Endothelial cell (in vitro differentiated cells): ENCODE measurements at regions not wholly inside any gene's neighbourhood (a gene's known extent, or its start where the extent isn't known, plus 50 kb on each side); places are given as distances from the start of the nearest gene placed in this dataset.

Experiments
- DNase-seq: peaks from one replicate; pipeline ENCODE4 v3.0.0; 2021; ENCODE audit warnings: low spot score
- H3K27ac Mint-ChIP-seq: one replicate; pipeline ENCODE4 v1.8.0; 2021; ENCODE audit warnings: mixed read lengths, inconsistent platforms; ENCODE audit not compliant: unreplicated experiment
- H3K27me3 Mint-ChIP-seq: one replicate; pipeline ENCODE4 v1.8.0; 2021; ENCODE audit warnings: mild to moderate bottlenecking, moderate library complexity, mixed read lengths, inconsistent platforms; ENCODE audit not compliant: unreplicated experiment
- H3K36me3 Mint-ChIP-seq: one replicate; pipeline ENCODE4 v1.8.0; 2021; ENCODE audit warnings: mild to moderate bottlenecking, low read depth, mixed read lengths, inconsistent platforms; ENCODE audit not compliant: unreplicated experiment
- H3K4me1 Mint-ChIP-seq: one replicate; pipeline ENCODE4 v1.8.0; 2021; ENCODE audit warnings: mild to moderate bottlenecking, mixed read lengths, inconsistent platforms; ENCODE audit not compliant: unreplicated experiment
- H3K4me3 Mint-ChIP-seq: one replicate; pipeline ENCODE4 v1.8.0; 2021; ENCODE audit warnings: mild to moderate bottlenecking, mixed read lengths, inconsistent platforms; ENCODE audit not compliant: unreplicated experiment
- H3K9me3 Mint-ChIP-seq: one replicate; pipeline ENCODE4 v1.8.0; 2021; ENCODE audit warnings: mixed read lengths, inconsistent platforms; ENCODE audit not compliant: unreplicated experiment
- TF ChIP-seq, protein P1 (sequence below): fragments of 200-600 bp; sonication (generic); IDR thresholded peaks from one replicate; pipeline ENCODE4 v1.5.0; 2021; ENCODE audit warnings: antibody characterized with exemption; ENCODE audit not compliant: unreplicated experiment

DNA sequence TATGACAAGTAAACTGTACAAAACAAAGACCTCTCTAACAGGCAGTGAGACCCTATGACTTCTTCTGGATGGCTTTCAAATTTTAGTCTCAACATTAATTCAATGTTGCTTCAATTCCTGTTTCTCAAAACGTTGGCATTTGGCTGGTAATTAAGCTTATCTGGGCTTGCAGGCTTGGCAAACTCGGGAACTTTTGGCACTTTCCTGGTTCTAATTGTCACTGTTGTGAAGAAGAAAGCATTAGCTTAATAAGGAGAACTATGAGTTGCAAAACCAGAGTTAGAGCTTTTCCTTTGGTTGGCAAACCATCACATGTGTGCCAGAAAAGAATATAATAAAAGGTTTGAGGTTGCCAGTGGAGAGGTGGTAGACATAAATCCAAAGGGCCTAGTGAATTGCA, 698.3 kb downstream of the LRRIQ3 start:
- Mint-ChIP-seq H3K27me3 (no peaks in the 10 kb centered on the region), H3K4me3 (no peak overlapping the region), H3K9me3 (no peaks in the 10 kb centered on the region), H3K27ac (no peak overlapping the region), H3K4me1 (no peaks in the 10 kb centered on the region), H3K36me3 (no peaks in the 10 kb centered on the region)
- TF ChIP-seq, protein P1, sequence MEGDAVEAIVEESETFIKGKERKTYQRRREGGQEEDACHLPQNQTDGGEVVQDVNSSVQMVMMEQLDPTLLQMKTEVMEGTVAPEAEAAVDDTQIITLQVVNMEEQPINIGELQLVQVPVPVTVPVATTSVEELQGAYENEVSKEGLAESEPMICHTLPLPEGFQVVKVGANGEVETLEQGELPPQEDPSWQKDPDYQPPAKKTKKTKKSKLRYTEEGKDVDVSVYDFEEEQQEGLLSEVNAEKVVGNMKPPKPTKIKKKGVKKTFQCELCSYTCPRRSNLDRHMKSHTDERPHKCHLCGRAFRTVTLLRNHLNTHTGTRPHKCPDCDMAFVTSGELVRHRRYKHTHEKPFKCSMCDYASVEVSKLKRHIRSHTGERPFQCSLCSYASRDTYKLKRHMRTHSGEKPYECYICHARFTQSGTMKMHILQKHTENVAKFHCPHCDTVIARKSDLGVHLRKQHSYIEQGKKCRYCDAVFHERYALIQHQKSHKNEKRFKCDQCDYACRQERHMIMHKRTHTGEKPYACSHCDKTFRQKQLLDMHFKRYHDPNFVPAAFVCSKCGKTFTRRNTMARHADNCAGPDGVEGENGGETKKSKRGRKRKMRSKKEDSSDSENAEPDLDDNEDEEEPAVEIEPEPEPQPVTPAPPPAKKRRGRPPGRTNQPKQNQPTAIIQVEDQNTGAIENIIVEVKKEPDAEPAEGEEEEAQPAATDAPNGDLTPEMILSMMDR: no peak
- no peak for DNase-seq

DNA sequence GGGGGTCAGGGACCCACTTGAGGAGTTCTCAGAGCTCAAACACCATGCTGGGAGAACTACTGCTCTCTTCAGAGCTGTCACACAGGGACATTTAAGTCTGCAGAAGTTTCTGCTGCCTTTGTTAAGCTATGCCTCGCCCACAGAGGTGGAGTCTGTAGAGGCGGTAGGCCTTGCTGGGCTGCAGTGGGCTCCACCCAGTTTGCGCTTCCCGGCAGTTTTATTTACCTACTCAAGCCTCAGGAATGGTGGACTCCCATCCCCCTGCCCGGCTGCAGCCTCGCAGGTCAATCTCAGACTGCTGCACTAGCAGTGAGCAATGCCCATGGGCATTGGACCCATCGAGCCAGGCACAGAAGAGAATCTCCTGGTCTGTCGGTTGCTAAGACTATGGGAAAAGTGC, 706.4 kb downstream of the LRRIQ3 start:
- H3K9me3 Mint-ChIP-seq: no peaks in the 10 kb centered on the region
- H3K27me3 Mint-ChIP-seq: no peaks in the 10 kb centered on the region
- no peak overlapping the region for H3K27ac Mint-ChIP-seq
- TF ChIP-seq, protein P1: no peak
- no peak overlapping the region for H3K4me3 Mint-ChIP-seq
- no peaks in the 10 kb centered on the region for H3K36me3 Mint-ChIP-seq
- H3K4me1 Mint-ChIP-seq: no peaks in the 10 kb centered on the region
- no peak for DNase-seq

DNA sequence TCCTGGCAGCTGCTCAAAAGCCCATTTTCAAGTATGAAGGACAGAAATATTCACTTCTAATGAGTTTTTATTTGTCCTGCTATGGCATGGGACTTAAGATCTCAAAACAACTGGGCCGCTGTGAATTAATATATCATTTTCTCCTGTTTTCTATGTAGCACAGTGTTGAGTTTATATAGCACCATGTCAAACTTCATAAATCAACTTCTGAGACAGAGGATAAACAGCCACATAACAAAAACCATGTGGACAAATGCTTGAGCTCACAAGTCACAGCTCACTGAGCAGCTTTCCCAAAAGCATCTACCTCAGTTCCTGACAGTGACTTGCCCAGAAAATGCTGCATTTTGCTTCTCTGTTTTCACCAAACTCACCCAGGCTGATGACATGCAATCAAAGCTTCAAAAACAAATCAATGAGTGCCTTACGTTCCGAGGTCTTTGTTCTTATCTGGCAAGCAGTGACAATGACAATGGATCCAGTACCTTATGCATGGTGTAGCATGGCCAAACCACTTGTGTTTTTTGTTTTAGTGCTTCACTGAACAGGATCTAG, 722.6 kb downstream of the LRRIQ3 start:
- no peak for DNase-seq
- TF ChIP-seq, protein P1: no peak
- no peak overlapping the region for H3K27ac Mint-ChIP-seq
- H3K4me1 Mint-ChIP-seq: no peaks in the 10 kb centered on the region
- H3K4me3 Mint-ChIP-seq: no peak overlapping the region
- H3K9me3 Mint-ChIP-seq: no peaks in the 10 kb centered on the region
- no peaks in the 10 kb centered on the region for H3K36me3 Mint-ChIP-seq
- H3K27me3 Mint-ChIP-seq: no peaks in the 10 kb centered on the region

DNA sequence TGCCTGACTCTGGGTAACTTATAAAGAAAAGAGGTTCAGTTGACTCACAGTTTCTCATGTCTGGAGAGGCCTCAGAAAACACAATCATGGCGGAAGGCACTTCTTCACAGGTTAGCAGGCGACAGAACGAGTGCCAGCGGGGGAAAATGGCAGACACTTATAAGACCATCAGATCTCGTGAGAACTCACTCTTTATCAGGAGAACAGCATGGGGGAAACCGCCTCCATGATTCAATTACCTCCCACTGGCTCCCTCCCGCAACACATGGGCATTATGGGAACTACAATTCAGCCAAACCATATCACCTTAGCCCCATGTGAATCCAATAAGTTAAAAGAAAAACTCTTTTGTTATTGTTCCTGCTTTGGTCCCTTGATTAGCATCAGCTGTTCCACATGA, 725.2 kb downstream of the LRRIQ3 start:
- Mint-ChIP-seq H3K9me3 (no peaks in the 10 kb centered on the region), H3K4me1 (no peaks in the 10 kb centered on the region), H3K27ac (no peak overlapping the region), H3K4me3 (no peak overlapping the region), H3K36me3 (no peaks in the 10 kb centered on the region), H3K27me3 (no peaks in the 10 kb centered on the region)
- TF ChIP-seq, protein P1: no peak
- DNase-seq: no peak

DNA sequence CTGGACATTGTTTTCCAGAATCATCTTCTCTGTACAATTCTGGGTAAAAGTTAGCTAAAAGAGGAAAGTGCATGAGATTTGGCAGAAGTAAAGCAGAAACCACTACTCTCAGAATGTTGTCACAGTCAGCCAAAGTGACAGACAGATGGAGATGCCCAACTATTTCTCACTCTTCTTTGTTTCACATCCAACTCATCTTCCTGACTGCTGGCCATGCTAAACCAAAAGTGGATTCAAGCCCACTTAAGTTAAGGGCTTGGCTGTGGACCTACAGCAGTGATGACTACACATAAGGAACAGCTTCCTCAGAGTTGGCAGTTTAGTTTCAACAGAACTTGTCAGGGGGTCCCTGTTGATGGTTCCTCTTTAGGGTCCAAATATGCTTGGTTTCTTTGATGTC, 730.2 kb downstream of the LRRIQ3 start:
- H3K27ac Mint-ChIP-seq: no peak overlapping the region
- TF ChIP-seq, protein P1: no peak
- no peak overlapping the region for H3K4me3 Mint-ChIP-seq
- H3K9me3 Mint-ChIP-seq: no peaks in the 10 kb centered on the region
- no peaks in the 10 kb centered on the region for H3K36me3 Mint-ChIP-seq
- H3K4me1 Mint-ChIP-seq: no peaks in the 10 kb centered on the region
- no peak for DNase-seq
- no peaks in the 10 kb centered on the region for H3K27me3 Mint-ChIP-seq
